ENCODE measurements at regions not wholly inside any gene's neighbourhood (a gene's known extent, or its start where the extent isn't known, plus 50 kb on each side); places are given as distances from the start of the nearest gene placed in this dataset.

- DNase-seq (ENCODE audit: low spot score), result no peak
Measured at GRCh38 chr15:94056314-94056713, 175.0 kb upstream of the MCTP2 start.

GRCh38 chr15:94053626-94054025 is 177.7 kb upstream of the MCTP2 start:
- no peak for DNase-seq (ENCODE audit: low spot score)

DNA sequence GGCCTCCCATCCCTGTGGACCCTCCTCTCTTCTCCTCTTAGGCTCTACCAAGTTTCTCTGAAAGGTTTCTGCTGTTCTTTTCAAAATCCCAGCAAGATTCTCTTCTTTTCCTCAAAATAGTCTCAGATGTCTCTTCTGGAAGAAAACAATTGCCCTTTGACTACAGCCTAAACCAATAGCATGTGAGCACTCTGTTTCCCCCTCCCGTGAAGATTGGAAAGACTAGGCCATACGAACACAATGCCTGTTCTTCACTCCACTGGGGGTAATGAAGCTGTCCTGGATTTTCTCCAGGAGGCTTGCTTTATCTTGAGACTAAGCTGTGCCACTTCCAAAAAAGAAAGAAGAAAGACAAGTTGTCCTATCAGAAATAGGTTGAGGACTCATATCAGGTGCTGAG is 178.7 kb upstream of the MCTP2 start:
- DNase-seq (ENCODE audit: low spot score), result no peak

- DNase-seq (ENCODE audit: low spot score), result no peak
Measured at GRCh38 chr15:94047566-94047965, 183.8 kb upstream of the MCTP2 start.

DNA sequence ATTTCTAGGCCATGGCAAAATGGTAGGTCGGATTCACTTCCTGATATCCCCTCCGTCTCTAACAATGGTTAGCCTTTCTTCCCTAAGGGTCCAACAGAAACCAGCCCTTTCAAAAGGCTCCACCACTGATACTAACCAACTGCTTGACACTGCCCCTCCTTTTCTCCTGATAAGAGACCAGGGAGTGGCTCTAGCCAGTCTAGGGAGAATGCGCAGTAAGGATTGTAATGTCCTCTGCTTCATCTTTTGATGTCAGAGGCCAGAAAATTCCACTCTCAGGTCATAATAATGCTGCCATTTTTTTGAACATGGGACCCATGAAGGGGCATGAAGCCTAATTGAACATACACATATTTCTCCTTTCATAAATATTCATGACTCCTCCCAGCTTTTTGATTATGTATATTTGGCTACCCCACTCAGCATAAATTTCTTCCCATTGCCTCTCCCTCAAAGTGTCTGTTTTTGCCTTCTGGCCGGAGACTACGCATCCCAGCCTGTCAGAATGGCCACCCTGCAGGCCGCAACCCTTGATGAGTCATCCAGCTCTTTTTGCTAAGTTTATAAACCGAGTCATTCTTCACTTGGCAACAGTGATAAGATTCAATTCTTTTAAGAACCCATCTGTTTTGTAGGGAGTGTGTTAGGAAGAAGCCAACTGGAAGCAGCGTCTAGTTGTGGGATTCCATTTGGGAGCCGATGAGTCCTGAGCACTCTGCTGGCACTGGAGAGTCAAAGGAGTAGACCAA is 189.0 kb upstream of the MCTP2 start:
- DNase-seq (ENCODE audit: low spot score), result no peak

DNA sequence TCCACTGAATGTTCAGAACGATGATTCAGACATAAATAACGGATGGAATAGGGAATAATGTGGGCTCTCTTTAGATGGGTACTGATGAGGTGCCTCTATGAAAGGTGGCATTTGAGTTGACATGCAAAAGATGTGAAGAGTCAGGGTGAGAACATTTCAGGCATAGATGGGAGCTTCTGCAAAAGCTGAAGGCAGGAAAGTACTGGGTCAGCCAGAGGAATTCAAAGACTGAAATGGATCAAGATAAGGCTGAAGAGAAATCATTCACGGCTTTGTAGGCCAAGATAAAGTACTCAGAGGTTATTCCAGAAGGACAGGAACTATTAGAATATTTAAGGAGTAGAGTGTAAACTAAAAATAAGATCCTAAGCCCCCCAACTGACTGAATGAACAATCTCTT is 189.6 kb upstream of the MCTP2 start:
- DNase-seq (ENCODE audit: low spot score), result no peak

DNA sequence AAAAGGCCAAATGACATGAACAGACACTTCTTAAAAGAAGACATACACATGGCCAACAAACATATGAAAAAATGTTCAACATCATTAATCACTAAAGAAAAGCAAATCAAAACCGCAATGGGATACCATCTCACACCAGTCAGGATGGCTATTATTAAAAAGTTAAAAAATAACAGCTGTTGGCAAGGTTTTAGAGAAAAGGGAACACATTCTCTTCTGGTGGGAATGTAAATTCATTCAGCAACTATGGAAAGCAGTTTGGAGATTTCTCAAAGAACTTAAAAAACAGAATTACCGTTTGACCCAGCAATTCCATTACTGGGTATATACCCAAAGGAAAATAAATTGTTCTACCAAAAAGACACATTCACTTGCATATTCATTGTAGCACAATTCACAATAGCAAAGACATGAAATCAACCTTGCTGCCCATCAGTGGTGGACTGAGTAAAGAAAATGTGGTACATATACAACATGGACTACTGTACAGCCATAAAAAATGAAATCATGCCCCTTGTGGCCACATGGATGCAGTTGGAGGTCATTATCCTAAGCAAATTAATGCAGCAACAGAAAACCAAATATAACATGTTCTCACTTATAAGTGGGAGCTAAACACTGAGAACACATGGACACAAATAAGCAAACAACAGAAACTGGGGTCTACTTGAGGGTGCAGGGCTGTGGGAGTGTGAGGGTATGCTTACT is 190.7 kb upstream of the MCTP2 start:
- DNase-seq (ENCODE audit: low spot score), result no peak

- no peak for DNase-seq (ENCODE audit: low spot score)
Measured at GRCh38 chr15:94036156-94036555, 195.2 kb upstream of the MCTP2 start.

DNA sequence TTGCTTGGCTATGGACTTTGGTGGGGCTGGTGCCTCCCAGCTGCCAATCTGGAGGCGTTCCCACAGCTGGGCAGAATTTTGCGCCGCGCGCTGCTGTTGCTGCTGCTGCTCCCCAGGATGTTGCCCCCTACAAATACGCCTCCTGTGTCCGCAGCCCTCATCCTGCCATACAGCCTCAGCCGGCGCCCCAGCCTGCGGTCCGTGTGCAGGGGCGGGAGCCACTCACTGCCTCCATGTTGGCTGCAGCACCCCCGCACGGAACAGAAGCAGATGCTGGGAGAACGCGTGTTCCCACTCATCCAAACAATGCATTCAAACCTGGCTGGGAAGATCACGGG is 197.7 kb upstream of the MCTP2 start:
- no peak for DNase-seq (ENCODE audit: low spot score)

DNA sequence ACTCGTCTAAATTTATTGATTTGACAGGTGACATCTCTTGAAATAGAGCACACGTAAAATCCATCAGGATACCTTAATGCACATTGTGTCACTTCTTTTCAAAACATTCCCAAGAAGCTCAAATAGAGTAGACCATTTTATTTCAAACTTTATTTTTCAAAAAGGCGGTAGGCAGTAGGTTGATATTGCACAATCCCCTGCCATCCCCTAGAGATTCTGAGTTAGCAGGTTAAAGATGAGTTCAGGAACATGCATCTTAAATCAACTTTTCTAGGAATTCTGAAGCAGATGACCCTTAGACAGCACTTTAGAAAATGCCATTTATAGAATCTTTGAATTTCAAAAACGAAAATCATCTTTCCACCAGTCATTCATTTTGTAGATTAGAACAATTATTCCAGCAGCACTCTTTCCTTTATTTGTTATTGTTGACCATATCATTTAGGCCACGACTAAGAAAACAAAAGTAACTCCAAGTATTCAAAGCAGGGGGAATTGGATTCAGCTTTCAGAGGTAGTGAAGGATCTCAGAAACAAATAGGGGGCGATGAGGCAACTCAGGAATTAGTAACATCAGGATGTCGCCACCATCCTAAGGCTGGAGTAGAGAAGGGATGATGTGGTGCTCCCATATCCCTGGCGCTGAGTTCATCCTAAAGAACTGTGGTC is 198.2 kb upstream of the MCTP2 start:
- no peak for DNase-seq (ENCODE audit: low spot score)

DNA sequence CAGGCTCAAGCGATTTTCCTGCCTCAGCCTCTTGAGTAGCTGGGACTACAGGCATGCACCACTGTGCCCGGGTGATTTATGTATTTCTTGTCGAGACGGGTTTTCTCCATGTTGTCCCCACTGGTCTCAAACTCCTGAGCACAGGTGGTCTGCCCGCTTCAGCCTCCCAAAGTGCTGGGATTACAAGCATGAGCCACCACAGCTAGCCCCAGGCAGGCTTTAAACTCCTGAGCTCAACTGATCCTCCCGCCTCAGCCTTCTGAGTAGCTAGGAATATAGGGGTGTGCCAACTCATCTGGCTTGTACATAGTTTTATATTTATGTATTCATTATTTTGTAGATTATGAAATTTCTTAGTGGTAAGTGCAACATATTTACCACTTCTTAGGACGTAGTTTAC is 198.8 kb upstream of the MCTP2 start:
- DNase-seq (ENCODE audit: low spot score), result no peak

DNA sequence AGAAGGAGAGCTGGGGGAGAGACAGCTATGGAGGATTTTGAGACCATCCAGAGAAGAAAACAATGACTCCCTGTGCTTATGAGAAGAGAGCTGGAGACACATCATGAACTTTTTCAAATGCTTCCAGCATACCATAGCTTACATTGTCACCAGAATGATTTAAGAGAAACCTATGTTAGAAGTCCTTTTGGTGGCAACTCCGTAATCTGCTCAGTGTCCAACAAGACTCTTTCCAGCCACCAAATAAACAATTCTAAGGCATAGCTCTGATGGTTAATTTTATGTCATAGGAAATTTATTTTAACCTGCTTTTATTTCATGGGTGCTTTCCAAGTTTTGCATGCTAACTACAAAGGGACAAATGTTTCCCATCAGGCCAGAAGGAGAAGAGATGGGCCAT is 200.3 kb upstream of the MCTP2 start:
- DNase-seq (ENCODE audit: low spot score), result no peak

- no peak for DNase-seq (ENCODE audit: low spot score)
Measured at GRCh38 chr15:94029495-94029894, 201.9 kb upstream of the MCTP2 start.

DNA sequence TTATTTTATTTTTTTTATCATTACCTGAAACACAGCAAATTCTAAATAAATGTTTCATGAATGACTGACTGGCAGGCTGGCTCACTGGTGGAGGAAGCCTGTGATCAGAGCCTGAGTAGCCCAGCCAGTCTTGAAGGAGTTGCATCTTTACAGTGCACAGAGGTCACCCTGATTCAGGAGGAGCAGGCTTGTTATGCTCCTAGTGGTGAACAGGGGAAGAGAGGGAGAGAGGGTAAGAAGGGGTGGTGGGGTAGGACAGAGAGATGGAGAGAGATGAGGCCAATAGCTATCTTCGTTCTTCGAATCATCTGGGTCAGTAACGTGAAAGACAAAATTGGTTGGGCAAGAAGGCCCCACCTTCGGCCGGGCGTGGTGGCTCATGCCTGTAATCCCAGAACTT is 202.6 kb upstream of the MCTP2 start:
- no peak for DNase-seq (ENCODE audit: low spot score)

GRCh38 chr15:94028121-94028520 is 203.2 kb upstream of the MCTP2 start:
- no peak for DNase-seq (ENCODE audit: low spot score)

- DNase-seq (ENCODE audit: low spot score), result no peak
Measured at GRCh38 chr15:94027581-94027980, 203.8 kb upstream of the MCTP2 start.

DNA sequence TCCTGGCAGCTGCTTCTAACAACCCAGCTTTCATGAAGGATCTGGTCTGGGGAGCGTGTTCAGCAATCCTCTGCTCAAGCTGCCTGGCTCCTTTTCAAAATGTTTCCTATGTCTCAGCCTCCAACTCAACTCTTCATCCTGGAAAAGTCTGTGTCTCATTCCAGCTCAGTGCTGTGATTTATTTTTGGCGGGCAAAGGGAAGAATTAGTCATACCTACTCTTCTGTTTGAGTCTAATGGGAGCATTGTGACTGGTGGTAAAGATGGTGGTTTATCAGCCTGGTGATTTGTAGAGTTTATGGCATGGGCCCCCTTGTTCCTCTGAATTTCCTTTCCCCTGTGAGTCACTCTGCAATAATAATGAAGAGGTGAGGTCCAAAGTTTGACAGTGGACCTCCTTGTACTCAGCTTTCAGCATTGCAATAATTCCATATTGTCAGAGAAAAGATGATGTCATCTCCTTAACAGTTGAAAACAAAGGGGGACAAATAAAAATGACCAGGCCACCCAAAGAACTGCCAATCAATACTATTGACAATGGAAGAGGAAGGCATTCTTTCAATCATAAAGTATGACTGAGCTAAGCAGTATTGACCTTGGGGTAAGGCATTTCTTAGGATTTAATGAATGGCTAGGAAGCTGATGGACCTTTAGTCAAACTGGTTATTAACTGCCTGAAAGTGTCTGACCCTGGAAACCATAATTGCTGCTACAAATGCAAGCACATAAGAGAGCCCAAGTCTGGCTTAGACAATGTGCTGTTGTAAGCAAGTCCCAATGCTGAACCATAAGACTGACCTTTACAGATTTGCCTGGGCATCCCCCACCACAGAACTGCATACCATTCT is 204.7 kb upstream of the MCTP2 start:
- DNase-seq (ENCODE audit: low spot score), result no peak

- no peak for DNase-seq (ENCODE audit: low spot score)
Measured at GRCh38 chr15:94023531-94023930, 207.8 kb upstream of the MCTP2 start.

DNA sequence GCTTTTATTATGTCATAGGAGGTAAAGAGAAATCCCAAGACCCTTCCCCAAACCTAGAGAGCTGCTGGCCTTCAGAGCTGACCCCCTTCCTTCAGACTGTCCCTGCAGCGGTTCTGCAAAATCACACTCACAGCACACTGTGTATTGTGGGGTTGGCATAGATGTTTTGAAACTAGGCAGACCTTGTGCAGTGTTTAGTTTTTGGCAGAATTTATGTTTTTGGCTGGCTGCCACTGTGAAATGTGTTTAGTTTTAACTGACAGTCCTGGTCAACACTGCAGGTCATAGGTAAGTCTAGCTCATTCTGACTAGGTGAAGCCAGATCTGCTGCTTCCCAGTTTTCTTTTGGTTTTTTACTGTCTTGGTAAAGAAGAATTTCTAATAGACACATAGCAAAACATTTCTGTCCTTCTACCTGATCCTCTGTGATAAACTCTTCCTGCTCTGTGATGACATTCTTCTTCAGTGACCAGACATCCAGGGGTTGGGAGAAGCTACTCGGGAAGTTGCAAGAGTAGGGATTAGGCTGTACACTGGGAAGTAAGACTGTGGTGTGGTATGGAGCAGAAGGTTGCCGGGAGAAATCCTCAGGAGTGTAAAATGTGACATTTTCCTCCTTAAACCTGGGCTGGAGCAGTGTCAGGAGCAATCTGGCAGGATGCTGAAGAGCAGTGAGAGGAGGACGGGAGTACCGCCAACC is 209.6 kb upstream of the MCTP2 start:
- DNase-seq (ENCODE audit: low spot score), result no peak

GRCh38 chr15:94019062-94019461 is 212.3 kb upstream of the MCTP2 start:
- no peak for DNase-seq (ENCODE audit: low spot score)

- DNase-seq (ENCODE audit: low spot score), result no peak
Measured at GRCh38 chr15:94015324-94015723, 216.0 kb upstream of the MCTP2 start.
